ENCODE measurements at regions not wholly inside any gene's neighbourhood (a gene's known extent, or its start where the extent isn't known, plus 50 kb on each side); places are given as distances from the start of the nearest gene placed in this dataset.

DNA sequence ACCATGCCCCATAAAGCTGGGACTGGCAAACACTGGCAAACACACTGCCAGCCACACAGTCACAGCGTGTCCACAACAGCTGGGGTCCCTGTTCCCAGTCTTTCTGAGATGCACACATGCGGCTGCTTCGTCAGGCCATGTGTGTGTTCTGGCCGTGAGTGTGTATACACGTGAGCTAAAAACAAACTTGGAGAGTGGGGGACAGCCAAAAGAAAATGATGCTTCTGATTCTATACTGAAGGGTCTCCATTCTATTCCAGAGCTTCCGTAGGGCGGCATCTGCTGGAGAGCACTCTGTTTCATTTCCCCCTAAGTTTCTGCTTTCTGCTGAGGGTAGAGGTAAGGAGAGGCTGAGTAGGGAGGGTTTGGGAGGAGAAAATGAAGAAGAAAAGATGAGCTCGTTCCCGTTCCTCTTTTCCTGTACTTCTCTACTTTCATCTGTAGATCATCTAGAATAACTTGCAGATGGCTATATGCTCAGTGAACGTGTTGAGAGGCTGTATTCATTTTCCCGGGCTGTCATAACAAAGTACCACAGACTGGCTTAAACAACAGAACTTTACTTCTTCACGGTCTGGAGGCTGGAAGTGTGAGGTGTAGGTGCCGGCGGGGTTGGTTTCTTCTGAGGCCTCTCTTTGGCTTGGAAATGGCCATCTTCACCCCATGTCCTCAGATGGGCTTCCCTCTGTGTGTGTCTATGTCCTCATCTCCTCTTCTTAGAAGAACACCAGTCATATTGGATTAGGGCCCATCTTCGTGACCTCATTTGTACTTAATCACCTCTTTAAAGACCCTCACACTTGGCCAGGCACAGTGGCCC is 151.6 kb downstream of the TOMM20 start:
- in situ Hi-C loops (cut with MboI; ENCODE audit: low sequenced_read_pairs), result loop anchor here (10.0 kb wide), 2 partner anchors 372 to 482 kb away; no protein-coding TSS in a partner anchor

- in situ Hi-C loops (cut with MboI; ENCODE audit: low sequenced_read_pairs), result loop anchor here (10.0 kb wide), 2 partner anchors 371 to 481 kb away; no protein-coding TSS in a partner anchor
These were observed 152.4 kb downstream of the TOMM20 start for GRCh38 chr1:234975941-234976860.

DNA sequence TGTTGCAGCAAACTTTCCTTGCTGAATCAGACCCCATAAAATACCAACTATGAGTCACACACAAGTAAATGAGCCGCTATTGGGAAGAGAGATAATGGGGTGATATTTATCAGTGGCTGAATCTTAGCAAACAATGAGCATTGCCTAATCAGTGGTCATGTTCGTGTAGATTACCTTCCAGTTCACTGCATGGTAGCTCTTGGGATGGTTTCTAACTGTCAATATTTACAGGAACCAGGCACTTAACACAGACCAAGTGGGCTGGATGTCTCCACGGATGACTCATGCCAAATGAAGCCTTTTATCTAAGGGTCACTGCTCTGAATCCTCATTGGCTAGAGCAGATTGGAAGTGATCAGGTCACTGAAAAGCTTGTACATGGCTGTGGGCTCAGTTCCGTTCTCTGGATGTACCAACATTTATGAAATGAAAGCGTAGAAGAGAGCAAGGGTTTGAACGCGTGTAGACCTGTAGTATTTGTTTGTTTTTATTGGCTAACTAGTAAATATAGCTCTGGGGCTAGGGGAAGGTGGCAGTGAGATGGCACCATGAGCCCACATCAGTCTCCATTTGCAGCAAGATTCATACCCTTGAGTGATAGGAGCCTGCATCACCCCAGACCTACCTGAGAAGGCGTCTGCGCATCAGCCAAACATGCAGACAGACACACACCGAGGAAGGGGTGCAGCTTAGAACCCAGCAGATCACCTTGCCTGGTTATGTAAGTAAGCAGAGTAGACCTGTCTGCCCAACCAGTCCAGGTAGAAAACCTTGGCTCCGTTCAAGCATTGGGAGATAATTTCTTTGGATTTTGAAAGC is 153.3 kb downstream of the TOMM20 start:
- in situ Hi-C loops (cut with MboI; ENCODE audit: low sequenced_read_pairs), result loop anchor here (10.0 kb wide), 2 partner anchors 371 to 481 kb away; no protein-coding TSS in a partner anchor

GRCh38 chr1:234973426-234974250 is 155.0 kb downstream of the TOMM20 start:
- in situ Hi-C loops (cut with MboI; ENCODE audit: low sequenced_read_pairs), result loop anchor here (10.0 kb wide), 2 partner anchors 369 to 479 kb away; no protein-coding TSS in a partner anchor

DNA sequence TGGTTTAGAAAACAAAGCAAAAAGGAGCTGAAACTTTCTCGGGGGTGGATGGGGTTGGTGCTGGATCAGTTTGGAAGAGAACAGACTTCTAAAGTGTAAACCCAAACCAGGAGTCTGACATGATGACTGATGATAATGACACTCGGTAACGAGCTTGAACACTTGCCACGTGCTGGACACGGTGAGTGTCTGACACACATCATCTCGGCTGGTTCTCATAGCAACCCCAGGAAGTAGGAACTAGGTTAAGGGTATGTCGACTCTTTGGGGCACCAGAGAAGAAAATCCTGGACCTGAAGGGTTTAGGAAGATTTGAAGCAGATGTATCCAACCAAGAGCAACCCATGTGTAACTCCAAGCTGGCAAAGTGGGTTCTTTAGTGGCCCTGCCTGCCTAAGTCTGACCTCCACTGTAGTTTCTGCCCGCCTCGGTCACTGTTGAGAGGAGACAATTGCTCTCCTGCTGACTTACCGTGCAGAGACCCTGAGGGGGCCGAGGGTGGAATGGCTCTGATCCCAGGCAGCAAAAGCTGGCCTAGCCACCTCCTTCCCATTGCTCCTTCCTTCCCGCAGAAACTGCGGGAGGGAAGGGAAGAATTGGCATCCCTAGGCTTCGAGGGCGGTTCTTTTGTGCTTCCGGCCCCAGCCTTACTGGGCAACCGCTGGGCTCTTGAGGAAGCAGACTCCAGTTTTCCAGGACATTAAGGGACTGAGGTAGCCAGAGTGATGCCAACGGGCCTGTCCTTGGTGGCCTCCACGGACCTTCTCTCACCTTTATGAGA is 156.0 kb downstream of the TOMM20 start:
- in situ Hi-C loops (cut with MboI; ENCODE audit: low sequenced_read_pairs), result loop anchor here (10.0 kb wide), 2 partner anchors 368 to 478 kb away; no protein-coding TSS in a partner anchor

DNA sequence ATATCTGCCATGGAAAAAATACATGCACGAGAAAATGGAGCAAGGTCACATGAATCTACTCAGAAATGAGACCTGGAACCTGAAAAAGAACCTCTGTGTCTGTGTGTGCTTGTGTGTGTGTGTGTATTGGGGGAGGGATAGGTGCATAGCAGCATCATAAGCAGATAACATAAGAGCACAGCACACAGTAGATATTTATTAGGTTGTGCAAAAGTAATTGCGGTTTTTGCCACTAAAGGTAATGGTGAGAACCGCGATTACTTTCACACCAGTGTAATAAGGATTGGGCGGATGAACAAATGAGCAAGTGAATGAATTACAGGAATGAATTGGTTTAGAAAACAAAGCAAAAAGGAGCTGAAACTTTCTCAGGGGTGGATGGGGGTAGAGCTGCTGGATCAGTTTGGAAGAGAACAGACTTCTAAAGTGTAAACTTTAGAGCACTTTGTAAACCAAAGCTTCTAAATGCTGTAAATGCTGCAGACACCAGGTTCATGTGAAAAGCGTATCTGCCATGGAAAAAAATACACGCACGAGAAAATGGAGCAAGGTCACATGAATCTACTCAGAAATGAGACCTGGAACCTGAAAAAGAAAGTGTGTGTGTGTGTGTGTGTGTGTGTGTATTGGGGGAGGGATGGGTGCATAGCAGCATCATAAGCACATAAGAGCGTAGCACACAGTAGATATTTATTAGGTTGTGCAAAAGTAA is 156.9 kb downstream of the TOMM20 start:
- in situ Hi-C loops (cut with MboI; ENCODE audit: low sequenced_read_pairs), result loop anchor here (10.0 kb wide), 2 partner anchors 367 to 477 kb away; no protein-coding TSS in a partner anchor

DNA sequence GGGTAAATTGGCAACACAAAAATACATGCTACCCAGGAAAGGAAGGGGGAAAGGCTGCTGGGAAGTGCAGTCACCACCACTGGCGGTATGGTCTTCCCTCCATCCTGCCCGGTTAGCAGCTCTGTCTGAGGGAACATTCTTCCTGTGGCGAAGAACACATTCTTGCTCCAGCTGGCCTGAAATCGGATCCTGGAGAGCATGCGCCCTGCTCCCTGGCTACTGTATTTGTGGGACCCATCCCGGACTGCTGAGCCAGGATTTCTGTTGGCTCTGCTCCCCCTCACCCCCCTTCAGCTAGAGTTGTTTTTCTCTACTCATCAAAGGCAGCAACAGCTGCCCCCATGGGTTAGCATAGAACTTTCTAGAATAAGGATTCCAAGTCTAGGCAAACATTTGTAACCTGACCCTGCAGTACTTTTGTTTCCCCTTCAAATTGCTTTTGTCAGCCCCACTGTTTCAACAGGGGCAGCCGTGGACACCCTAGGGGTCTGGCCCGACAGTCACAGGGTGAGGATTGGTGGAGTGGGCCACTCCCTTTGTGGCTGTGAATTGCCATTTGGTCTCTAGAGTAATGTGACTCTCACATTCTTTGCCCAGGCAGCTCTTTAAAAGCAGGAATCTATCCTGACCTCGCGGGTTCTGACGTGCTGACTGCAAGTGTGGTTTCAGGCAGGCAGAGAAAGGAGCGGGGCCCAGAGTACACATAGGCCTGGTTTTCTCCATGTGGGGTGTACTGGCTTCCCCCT is 157.7 kb downstream of the TOMM20 start:
- in situ Hi-C loops (cut with MboI; ENCODE audit: low sequenced_read_pairs), result loop anchor here (10.0 kb wide), 2 partner anchors 366 to 476 kb away; no protein-coding TSS in a partner anchor

DNA sequence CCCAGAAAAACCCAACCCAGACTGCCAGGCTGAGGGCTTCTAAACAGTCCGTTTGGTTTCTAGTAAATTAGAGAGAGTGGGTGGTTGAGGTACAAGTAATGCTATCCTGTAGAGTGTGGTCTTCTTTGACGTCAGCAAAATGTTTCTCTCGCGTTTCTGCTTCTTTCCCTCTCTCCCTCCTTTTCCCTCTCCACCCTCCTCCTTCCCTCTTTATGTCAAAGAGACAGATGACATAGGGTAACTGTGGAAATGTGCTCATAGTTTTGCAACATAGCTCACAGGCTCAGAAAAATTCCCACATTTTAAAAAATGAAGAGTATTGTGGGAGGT is 158.3 kb downstream of the TOMM20 start:
- in situ Hi-C loops (cut with MboI; ENCODE audit: low sequenced_read_pairs), result loop anchor here (10.0 kb wide), 2 partner anchors 366 to 476 kb away; no protein-coding TSS in a partner anchor

DNA sequence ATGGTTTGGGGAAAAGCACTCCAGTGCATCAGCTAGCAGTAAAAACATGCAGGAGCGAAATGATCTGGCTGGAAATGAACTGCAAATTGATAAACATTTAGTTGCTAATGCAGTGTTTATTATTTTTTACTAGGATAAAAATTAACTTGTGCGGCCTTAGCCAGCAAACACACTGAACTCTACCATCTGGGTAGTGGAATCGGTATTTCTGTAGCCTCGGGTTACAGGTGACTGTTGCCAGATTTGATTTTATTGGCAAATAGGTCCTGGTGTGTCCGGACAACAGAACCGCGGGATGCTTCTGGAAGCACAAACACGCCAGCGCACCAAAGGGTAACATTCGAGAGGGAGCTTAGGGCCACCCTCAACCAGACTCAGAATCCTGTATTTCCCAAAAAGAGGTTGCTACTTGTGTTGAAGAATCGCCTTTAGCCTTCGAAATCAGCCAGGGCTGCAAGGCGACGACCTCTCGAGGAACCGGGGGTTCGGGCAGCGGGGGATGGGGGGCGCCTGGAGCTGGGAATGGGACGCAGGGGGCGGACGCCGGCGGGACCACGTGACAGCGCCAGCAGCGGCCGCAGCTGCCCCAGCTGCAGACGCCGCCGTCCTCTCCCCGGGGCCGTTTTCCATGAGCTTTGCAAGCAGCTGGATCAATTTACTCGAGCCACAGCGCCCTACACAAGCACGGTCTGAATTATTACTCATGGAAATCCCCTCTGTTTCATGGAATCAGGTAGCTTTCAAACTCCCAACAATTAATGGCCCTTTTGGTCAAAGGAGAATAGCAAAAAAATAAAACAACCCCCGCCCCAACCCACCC is 158.8 kb downstream of the TOMM20 start:
- in situ Hi-C loops (cut with MboI; ENCODE audit: low sequenced_read_pairs), result loop anchor here (10.0 kb wide), 2 partner anchors 365 to 475 kb away; no protein-coding TSS in a partner anchor

DNA sequence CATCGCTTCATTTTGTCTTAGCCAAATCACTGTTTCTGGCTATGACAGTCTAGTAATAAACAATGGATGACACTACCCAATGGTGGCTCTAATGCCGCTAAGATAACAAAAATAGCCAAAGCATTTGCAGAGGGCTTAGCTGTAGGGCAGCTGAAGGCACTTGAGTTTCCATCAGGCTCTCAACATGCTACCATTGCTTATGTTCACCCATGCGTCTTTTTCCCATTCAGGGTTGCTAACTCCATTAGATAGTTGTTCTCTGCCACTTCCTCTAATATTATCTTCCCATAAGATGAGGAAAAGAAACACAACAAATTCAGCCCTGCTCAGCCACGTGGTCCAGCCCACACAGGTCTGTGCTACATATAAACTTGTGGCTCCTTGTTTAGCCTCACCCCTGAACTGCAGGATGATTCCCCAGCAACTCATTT is 159.6 kb downstream of the TOMM20 start:
- in situ Hi-C loops (cut with MboI; ENCODE audit: low sequenced_read_pairs), result no loop called here

GRCh38 chr1:234968451-234968850 is 160.2 kb downstream of the TOMM20 start:
- in situ Hi-C loops (cut with MboI; ENCODE audit: low sequenced_read_pairs), result no loop called here

- in situ Hi-C loops (cut with MboI; ENCODE audit: low sequenced_read_pairs), result no loop called here
These were observed 161.5 kb downstream of the TOMM20 start for GRCh38 chr1:234967121-234967520.

DNA sequence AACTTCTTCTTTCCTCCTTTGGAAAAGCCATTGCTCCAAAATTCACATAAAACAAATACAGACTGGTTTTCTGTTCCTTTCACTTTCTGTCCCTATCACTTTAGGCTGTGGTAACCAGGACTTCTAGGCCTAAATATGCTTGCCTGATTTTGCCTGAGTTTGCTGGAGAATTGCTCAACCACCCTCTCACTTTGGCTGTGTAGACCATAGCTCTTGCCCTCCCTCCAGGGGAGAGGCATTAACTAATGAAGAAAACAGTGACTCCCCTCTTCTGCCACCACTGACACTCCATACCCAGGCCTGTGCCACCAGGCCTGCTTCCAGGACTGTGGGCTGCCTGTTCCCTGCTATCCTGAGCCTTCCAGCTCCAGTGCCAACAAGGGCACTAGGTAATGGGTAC is 163.5 kb downstream of the TOMM20 start:
- in situ Hi-C loops (cut with MboI; ENCODE audit: low sequenced_read_pairs), result no loop called here

DNA sequence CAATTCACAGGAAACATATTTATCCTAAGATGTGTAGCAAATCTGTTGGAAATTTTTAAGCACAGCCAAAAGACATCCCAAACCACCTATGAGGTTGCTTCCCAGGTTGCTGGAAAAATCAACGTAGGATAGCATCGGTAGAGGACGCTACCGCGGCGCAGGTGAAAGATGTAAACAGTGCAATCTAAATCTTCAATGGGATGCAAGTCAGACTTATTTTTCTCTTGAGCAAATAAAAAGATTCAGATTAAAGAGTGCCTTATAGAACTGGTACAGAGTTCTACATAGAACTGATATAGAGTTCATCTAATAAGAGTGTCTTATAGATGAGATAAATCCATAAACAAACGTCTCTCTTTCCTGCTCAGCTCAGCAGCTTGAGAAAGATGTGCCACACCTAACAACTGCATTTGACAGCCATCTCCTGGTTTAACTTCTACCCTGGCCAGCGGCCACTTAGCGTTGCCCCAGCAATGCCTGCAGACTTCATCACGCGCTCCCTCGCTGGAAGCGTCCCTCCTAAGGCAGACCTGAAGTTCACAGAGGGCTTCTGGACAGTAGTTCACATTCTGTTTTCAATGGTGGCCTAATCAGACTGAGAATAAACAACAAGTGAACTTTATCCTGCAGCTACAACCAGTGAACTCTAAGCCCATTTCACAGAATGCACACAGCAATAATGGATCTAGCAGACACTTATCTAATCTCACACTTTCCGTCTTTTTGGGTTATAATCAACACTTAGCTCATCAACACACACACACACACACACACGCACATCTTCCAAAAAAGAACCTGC is 164.5 kb downstream of the TOMM20 start:
- in situ Hi-C loops (cut with MboI; ENCODE audit: low sequenced_read_pairs), result no loop called here

- in situ Hi-C loops (cut with MboI; ENCODE audit: low sequenced_read_pairs), result no loop called here
These were observed 165.3 kb downstream of the TOMM20 start for GRCh38 chr1:234963180-234963903.
